ENCODE measurements at regions not wholly inside any gene's neighbourhood (a gene's known extent, or its start where the extent isn't known, plus 50 kb on each side); places are given as distances from the start of the nearest gene placed in this dataset.

- H3K27me3 Mint-ChIP-seq, result peaks cover 15 to 35% (median 34%) of the 10 kb centered on the region in 5 donors
- Histone ChIP-seq H3K9me3 (ENCODE audit: control insufficient read depth in 2 of 3, low read length in 3 of 3) (no peaks in the 10 kb centered on the region), H3K4me1 (ENCODE audit: control insufficient read depth in 2 of 2, insufficient read depth in 2 of 2, low read length in 2 of 2) (no peaks in the 10 kb centered on the region), H3K27ac (ENCODE audit: low read depth, low read length) (no peak overlapping the region), H3K27me3 (ENCODE audit: control insufficient read depth in 2 of 2, insufficient read depth in 2 of 2, low read length in 2 of 2) (no peaks in the 10 kb centered on the region), H3K4me3 (ENCODE audit: low read length) (no peak overlapping the region), H3K36me3 (ENCODE audit: control insufficient read depth in 2 of 3, insufficient read depth in 3 of 3, low read length in 3 of 3) (no peaks in the 10 kb centered on the region)
- no peaks in the 10 kb centered on the region for H3K9me3 Mint-ChIP-seq
- ATAC-seq, result no peak
- CTCF ChIA-PET, result no interaction called here
- no peak overlapping the region for H3K27ac Mint-ChIP-seq
- H3K4me1 Mint-ChIP-seq, result no peaks in the 10 kb centered on the region
- H3K36me3 Mint-ChIP-seq, result no peaks in the 10 kb centered on the region
- no peak for DNase-seq
- intact Hi-C loops (cut with micrococcal nuclease), result no loop called here
- POLR2A ChIA-PET, result no interaction called here
- no peak overlapping the region for H3K4me3 Mint-ChIP-seq
Observed at GRCh38 chr1:162937716-162938395, 76.9 kb upstream of the CCDC190 start.

GRCh38 chr1:162930976-162931560 lies 70.1 kb upstream of the CCDC190 start:
- DNase-seq (no peak), ATAC-seq (no peak)
- intact Hi-C loops (cut with micrococcal nuclease), result no loop called here
- CTCF ChIA-PET, result no interaction called here
- Mint-ChIP-seq H3K27me3 (peaks cover 8 to 31% (median 18%) of the 10 kb centered on the region in 5 donors), H3K27ac (no peak overlapping the region), H3K4me1 (peaks cover 0 to 3% (median 0%) of the 10 kb centered on the region in 7 donors), H3K4me3 (no peak overlapping the region), H3K36me3 (no peaks in the 10 kb centered on the region), H3K9me3 (peaks cover 0 to 2% (median 0%) of the 10 kb centered on the region in 11 donors)
- no peak overlapping the region for H3K27ac ChIP-seq (ENCODE audit: low read depth, low read length)
- no peaks in the 10 kb centered on the region for H3K36me3 ChIP-seq (ENCODE audit: control insufficient read depth in 2 of 3, insufficient read depth in 3 of 3, low read length in 3 of 3)
- H3K9me3 ChIP-seq (ENCODE audit: control insufficient read depth in 2 of 3, low read length in 3 of 3), result no peaks in the 10 kb centered on the region
- H3K27me3 ChIP-seq (ENCODE audit: control insufficient read depth in 2 of 2, insufficient read depth in 2 of 2, low read length in 2 of 2), result no peaks in the 10 kb centered on the region
- POLR2A ChIA-PET, result no interaction called here
- no peak overlapping the region for H3K4me3 ChIP-seq (ENCODE audit: low read length)
- no peaks in the 10 kb centered on the region for H3K4me1 ChIP-seq (ENCODE audit: control insufficient read depth in 2 of 2, insufficient read depth in 2 of 2, low read length in 2 of 2)

- H3K27ac ChIP-seq (ENCODE audit: low read depth, low read length), result no peak overlapping the region
- no peaks in the 10 kb centered on the region for H3K36me3 Mint-ChIP-seq
- no peaks in the 10 kb centered on the region for H3K9me3 ChIP-seq (ENCODE audit: control insufficient read depth in 2 of 3, low read length in 3 of 3)
- no peak overlapping the region for H3K27ac Mint-ChIP-seq
- H3K4me1 ChIP-seq (ENCODE audit: control insufficient read depth in 2 of 2, insufficient read depth in 2 of 2, low read length in 2 of 2), result no peaks in the 10 kb centered on the region
- H3K9me3 Mint-ChIP-seq, result peaks cover 0 to 2% (median 0%) of the 10 kb centered on the region in 11 donors
- ChIA-PET POLR2A (no interaction called here), CTCF (no interaction called here)
- DNase-seq (no peak), ATAC-seq (no peak)
- H3K27me3 ChIP-seq (ENCODE audit: control insufficient read depth in 2 of 2, insufficient read depth in 2 of 2, low read length in 2 of 2), result no peaks in the 10 kb centered on the region
- no peak overlapping the region for H3K4me3 Mint-ChIP-seq
- peaks cover 7 to 33% (median 18%) of the 10 kb centered on the region in 5 donors for H3K27me3 Mint-ChIP-seq
- intact Hi-C loops (cut with micrococcal nuclease), result no loop called here
- H3K4me1 Mint-ChIP-seq, result peaks cover 0 to 3% (median 0%) of the 10 kb centered on the region in 7 donors
- H3K36me3 ChIP-seq (ENCODE audit: control insufficient read depth in 2 of 3, insufficient read depth in 3 of 3, low read length in 3 of 3), result no peaks in the 10 kb centered on the region
- H3K4me3 ChIP-seq (ENCODE audit: low read length), result no peak overlapping the region
Observed at GRCh38 chr1:162930532-162930931, 69.6 kb upstream of the CCDC190 start.

GRCh38 chr1:162929177-162929576 lies 68.2 kb upstream of the CCDC190 start:
- no peaks in the 10 kb centered on the region for H3K36me3 Mint-ChIP-seq
- Histone ChIP-seq H3K27ac (ENCODE audit: low read depth, low read length) (no peak overlapping the region), H3K27me3 (ENCODE audit: control insufficient read depth in 2 of 2, insufficient read depth in 2 of 2, low read length in 2 of 2) (no peaks in the 10 kb centered on the region), H3K4me1 (ENCODE audit: control insufficient read depth in 2 of 2, insufficient read depth in 2 of 2, low read length in 2 of 2) (no peaks in the 10 kb centered on the region), H3K9me3 (ENCODE audit: control insufficient read depth in 2 of 3, low read length in 3 of 3) (no peaks in the 10 kb centered on the region), H3K36me3 (ENCODE audit: control insufficient read depth in 2 of 3, insufficient read depth in 3 of 3, low read length in 3 of 3) (no peaks in the 10 kb centered on the region), H3K4me3 (ENCODE audit: low read length) (no peak overlapping the region)
- peaks cover 0 to 3% (median 0%) of the 10 kb centered on the region in 7 donors for H3K4me1 Mint-ChIP-seq
- H3K27me3 Mint-ChIP-seq, result peaks cover 5 to 34% (median 21%) of the 10 kb centered on the region in 5 donors
- H3K4me3 Mint-ChIP-seq, result no peak overlapping the region
- intact Hi-C loops (cut with micrococcal nuclease), result no loop called here
- ATAC-seq (no peak), DNase-seq (no peak)
- POLR2A ChIA-PET, result no interaction called here
- H3K9me3 Mint-ChIP-seq, result peaks cover 0 to 2% (median 0%) of the 10 kb centered on the region in 11 donors
- H3K27ac Mint-ChIP-seq, result no peak overlapping the region
- CTCF ChIA-PET, result no interaction called here

GRCh38 chr1:162928141-162928540 lies 67.2 kb upstream of the CCDC190 start:
- H3K27ac Mint-ChIP-seq, result no peak overlapping the region
- Histone ChIP-seq H3K27me3 (ENCODE audit: control insufficient read depth in 2 of 2, insufficient read depth in 2 of 2, low read length in 2 of 2) (no peaks in the 10 kb centered on the region), H3K4me1 (ENCODE audit: control insufficient read depth in 2 of 2, insufficient read depth in 2 of 2, low read length in 2 of 2) (no peaks in the 10 kb centered on the region), H3K4me3 (ENCODE audit: low read length) (no peak overlapping the region), H3K27ac (ENCODE audit: low read depth, low read length) (no peak overlapping the region), H3K36me3 (ENCODE audit: control insufficient read depth in 2 of 3, insufficient read depth in 3 of 3, low read length in 3 of 3) (no peaks in the 10 kb centered on the region), H3K9me3 (ENCODE audit: control insufficient read depth in 2 of 3, low read length in 3 of 3) (no peaks in the 10 kb centered on the region)
- peaks cover 0 to 2% (median 0%) of the 10 kb centered on the region in 11 donors for H3K9me3 Mint-ChIP-seq
- CTCF ChIA-PET, result no interaction called here
- peaks cover 0 to 3% (median 0%) of the 10 kb centered on the region in 7 donors for H3K4me1 Mint-ChIP-seq
- DNase-seq (no peak), ATAC-seq (no peak)
- H3K36me3 Mint-ChIP-seq, result no peaks in the 10 kb centered on the region
- H3K27me3 Mint-ChIP-seq, result peaks cover 5 to 36% (median 21%) of the 10 kb centered on the region in 5 donors
- intact Hi-C loops (cut with micrococcal nuclease), result no loop called here
- POLR2A ChIA-PET, result no interaction called here
- no peak overlapping the region for H3K4me3 Mint-ChIP-seq

- Histone ChIP-seq H3K4me3 (ENCODE audit: low read length) (no peak overlapping the region), H3K4me1 (ENCODE audit: control insufficient read depth in 2 of 2, insufficient read depth in 2 of 2, low read length in 2 of 2) (no peaks in the 10 kb centered on the region), H3K36me3 (ENCODE audit: control insufficient read depth in 2 of 3, insufficient read depth in 3 of 3, low read length in 3 of 3) (no peaks in the 10 kb centered on the region), H3K27me3 (ENCODE audit: control insufficient read depth in 2 of 2, insufficient read depth in 2 of 2, low read length in 2 of 2) (no peaks in the 10 kb centered on the region), H3K27ac (ENCODE audit: low read depth, low read length) (no peak overlapping the region), H3K9me3 (ENCODE audit: control insufficient read depth in 2 of 3, low read length in 3 of 3) (no peaks in the 10 kb centered on the region)
- H3K4me3 Mint-ChIP-seq, result no peak overlapping the region
- ChIA-PET CTCF (no interaction called here), POLR2A (no interaction called here)
- H3K36me3 Mint-ChIP-seq, result no peaks in the 10 kb centered on the region
- ATAC-seq, result no peak
- no peak overlapping the region for H3K27ac Mint-ChIP-seq
- H3K4me1 Mint-ChIP-seq, result peaks cover 0 to 3% (median 0%) of the 10 kb centered on the region in 7 donors
- peaks cover 5 to 34% (median 15%) of the 10 kb centered on the region in 5 donors for H3K27me3 Mint-ChIP-seq
- H3K9me3 Mint-ChIP-seq, result peaks cover 0 to 2% (median 0%) of the 10 kb centered on the region in 11 donors
- DNase-seq, result no peak
- intact Hi-C loops (cut with micrococcal nuclease), result no loop called here
Observed at GRCh38 chr1:162927421-162927820, 66.4 kb upstream of the CCDC190 start.

- no peak overlapping the region for H3K4me3 ChIP-seq (ENCODE audit: low read length)
- Mint-ChIP-seq H3K4me3 (no peak overlapping the region), H3K9me3 (peaks cover 0 to 2% (median 0%) of the 10 kb centered on the region in 11 donors), H3K36me3 (no peaks in the 10 kb centered on the region), H3K27me3 (peaks cover 5 to 34% (median 17%) of the 10 kb centered on the region in 5 donors), H3K27ac (no peak overlapping the region), H3K4me1 (peaks cover 0 to 7% (median 3%) of the 10 kb centered on the region in 7 donors)
- H3K27me3 ChIP-seq (ENCODE audit: control insufficient read depth in 2 of 2, insufficient read depth in 2 of 2, low read length in 2 of 2), result no peaks in the 10 kb centered on the region
- ATAC-seq (no peak), DNase-seq (no peak)
- ChIA-PET CTCF (no interaction called here), POLR2A (no interaction called here)
- no peaks in the 10 kb centered on the region for H3K4me1 ChIP-seq (ENCODE audit: control insufficient read depth in 2 of 2, insufficient read depth in 2 of 2, low read length in 2 of 2)
- intact Hi-C loops (cut with micrococcal nuclease), result no loop called here
- H3K36me3 ChIP-seq (ENCODE audit: control insufficient read depth in 2 of 3, insufficient read depth in 3 of 3, low read length in 3 of 3), result no peaks in the 10 kb centered on the region
- H3K9me3 ChIP-seq (ENCODE audit: control insufficient read depth in 2 of 3, low read length in 3 of 3), result no peaks in the 10 kb centered on the region
- no peak overlapping the region for H3K27ac ChIP-seq (ENCODE audit: low read depth, low read length)
Observed at GRCh38 chr1:162926906-162927305, 65.9 kb upstream of the CCDC190 start.

Data from naive thymus-derived CD4-positive, alpha-beta T cell (primary cell).